ENCODE measurements at regions not wholly inside any gene's neighbourhood (a gene's known extent, or its start where the extent isn't known, plus 50 kb on each side); places are given as distances from the start of the nearest gene placed in this dataset.

DNA sequence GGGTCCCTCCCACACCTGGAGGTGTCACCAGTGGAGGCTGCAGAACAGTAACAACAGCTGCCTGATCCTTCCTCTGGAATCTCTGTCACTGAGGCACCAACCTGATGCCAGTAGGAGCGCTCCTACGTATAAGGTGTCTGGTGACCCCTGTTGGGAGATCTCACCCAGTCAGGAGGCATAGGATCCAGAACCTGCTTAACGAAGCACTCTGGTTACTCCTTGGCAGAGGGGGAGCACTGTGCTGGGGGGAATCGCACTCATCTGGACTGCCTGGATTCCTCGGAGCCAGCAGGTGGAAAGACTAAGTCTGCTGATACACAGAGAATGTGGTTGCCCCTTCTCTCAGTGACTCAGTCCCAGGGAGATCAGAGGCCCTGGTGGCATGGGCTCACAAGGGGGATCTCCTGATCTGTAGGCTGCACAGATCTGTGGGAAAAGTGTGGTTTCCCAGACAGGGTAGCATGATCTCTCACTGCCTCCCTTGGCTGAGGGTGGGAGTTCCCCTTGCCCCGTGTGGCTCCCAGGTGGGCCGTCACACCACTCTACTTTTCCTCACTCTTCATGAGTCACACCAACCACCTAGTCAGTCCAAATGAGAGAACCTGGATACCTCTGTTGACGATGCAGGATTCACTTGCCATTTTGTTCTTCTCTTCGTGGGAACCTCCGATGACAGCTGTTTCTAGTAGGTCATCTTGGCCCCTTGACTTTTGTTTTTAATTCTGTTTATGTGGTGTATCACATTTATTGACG lies 305.9 kb downstream of the IDS start:
- no peak for TF ChIP-seq CTCF (IDR thresholded peaks at IDR 0.05; ENCODE audit: low read depth, low read length)
- TF ChIP-seq EZH2phosphoT487 (IDR thresholded peaks at IDR 0.05; ENCODE audit: low read depth) = no peak
